ENCODE measurements at regions not wholly inside any gene's neighbourhood (a gene's known extent, or its start where the extent isn't known, plus 50 kb on each side); places are given as distances from the start of the nearest gene placed in this dataset.

GRCh38 chr11:94697156-94697555, 71.0 kb upstream of the AMOTL1 start:
- no peaks in the 10 kb centered on the region for H3K4me1 ChIP-seq (ENCODE audit: insufficient read depth)
- H3K4me3 ChIP-seq: no peak overlapping the region
- DNase-seq: no peak
- intact Hi-C loops (cut with DNase I): loop anchor here in 1 of 4 donors (10.0 kb wide), 1 partner anchor 1738 kb away; no protein-coding TSS in a partner anchor
- H3K9me3 ChIP-seq: no peaks in the 10 kb centered on the region
- no peak overlapping the region for H3K27ac ChIP-seq
- no peaks in the 10 kb centered on the region for H3K27me3 ChIP-seq
- no peak for TF ChIP-seq CTCF (IDR thresholded peaks at IDR 0.05)
- no peak for TF ChIP-seq POLR2A (IDR thresholded peaks at IDR 0.05)
- no peak for TF ChIP-seq EP300 (IDR thresholded peaks at IDR 0.05)
- H3K36me3 ChIP-seq: no peaks in the 10 kb centered on the region

GRCh38 chr11:94700622-94701021, 67.5 kb upstream of the AMOTL1 start:
- Histone ChIP-seq H3K9me3 (no peaks in the 10 kb centered on the region), H3K4me1 (ENCODE audit: insufficient read depth) (no peaks in the 10 kb centered on the region), H3K27ac (no peak overlapping the region), H3K4me3 (no peak overlapping the region), H3K27me3 (no peaks in the 10 kb centered on the region), H3K36me3 (no peaks in the 10 kb centered on the region)
- 56 to 71% (median 56%) methylated on average over 1 of the region's 1 CpG for WGBS, 3 donors
- TF ChIP-seq EP300 (IDR thresholded peaks at IDR 0.05) (no peak), CTCF (IDR thresholded peaks at IDR 0.05) (no peak), POLR2A (IDR thresholded peaks at IDR 0.05) (no peak)
- intact Hi-C loops (cut with DNase I): no loop called here
- no peak for DNase-seq

DNA sequence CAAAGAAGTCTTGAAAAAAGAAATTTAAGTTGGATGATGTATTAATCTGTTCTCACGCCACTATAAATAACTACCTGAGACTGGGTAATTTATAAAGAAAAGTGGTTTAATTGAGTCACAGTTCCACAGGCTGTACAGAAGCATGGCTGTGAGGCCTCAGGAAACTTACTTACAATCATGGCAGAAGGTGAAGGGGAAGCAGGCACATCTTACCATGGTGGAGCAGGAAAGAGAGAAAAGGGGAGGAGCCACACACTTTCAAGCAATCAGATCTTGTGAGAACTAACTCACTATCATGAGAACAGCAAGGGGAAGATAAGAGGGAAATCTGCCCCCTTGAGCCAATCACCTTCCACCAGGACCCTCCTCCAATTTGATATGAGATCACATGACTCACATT, 65.7 kb upstream of the AMOTL1 start:
- TF ChIP-seq CTCF (IDR thresholded peaks at IDR 0.05): no peak
- TF ChIP-seq POLR2A (IDR thresholded peaks at IDR 0.05): no peak
- TF ChIP-seq EP300 (IDR thresholded peaks at IDR 0.05): no peak
- 94 to 99% (median 97%) methylated on average over 1 of the region's 1 CpG for WGBS, 3 donors

DNA sequence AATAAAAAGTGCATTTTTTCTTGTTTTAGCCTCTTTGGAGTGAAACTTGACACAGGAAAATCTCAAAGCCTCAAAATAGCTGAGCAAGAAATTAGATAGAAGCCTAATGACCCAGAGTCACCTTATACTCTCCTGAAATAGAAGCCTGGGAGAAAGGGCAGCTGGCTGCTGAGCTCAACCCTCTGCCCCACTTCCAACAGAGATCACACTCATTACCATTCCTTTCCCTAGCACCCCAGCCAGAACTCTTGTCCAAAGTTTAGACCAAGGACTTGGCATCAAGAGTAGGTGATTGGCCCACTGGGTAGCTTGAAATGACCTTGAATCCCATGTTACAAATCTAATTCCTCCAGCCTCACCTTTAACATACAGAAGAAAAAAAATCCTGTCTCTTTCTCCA, 62.7 kb upstream of the AMOTL1 start:
- H3K9me3 ChIP-seq: no peaks in the 10 kb centered on the region
- intact Hi-C loops (cut with DNase I): no loop called here
- no peak for TF ChIP-seq EP300 (IDR thresholded peaks at IDR 0.05)
- no peak for TF ChIP-seq CTCF (IDR thresholded peaks at IDR 0.05)
- no peak for TF ChIP-seq POLR2A (IDR thresholded peaks at IDR 0.05)
- H3K27ac ChIP-seq: no peak overlapping the region
- no peaks in the 10 kb centered on the region for H3K36me3 ChIP-seq
- no peaks in the 10 kb centered on the region for H3K27me3 ChIP-seq
- no peak for DNase-seq
- H3K4me3 ChIP-seq: no peak overlapping the region
- no peaks in the 10 kb centered on the region for H3K4me1 ChIP-seq (ENCODE audit: insufficient read depth)

More for the DNA sequence above, 65.7 kb upstream of the AMOTL1 start:
- Histone ChIP-seq H3K4me3 (no peak overlapping the region), H3K36me3 (no peaks in the 10 kb centered on the region), H3K27me3 (no peaks in the 10 kb centered on the region), H3K27ac (no peak overlapping the region), H3K9me3 (no peaks in the 10 kb centered on the region), H3K4me1 (ENCODE audit: insufficient read depth) (no peaks in the 10 kb centered on the region)
- intact Hi-C loops (cut with DNase I): no loop called here
- no peak for DNase-seq

All from ovary (tissue), 7 donors.